ENCODE measurements at regions not wholly inside any gene's neighbourhood (a gene's known extent, or its start where the extent isn't known, plus 50 kb on each side); places are given as distances from the start of the nearest gene placed in this dataset.

DNA sequence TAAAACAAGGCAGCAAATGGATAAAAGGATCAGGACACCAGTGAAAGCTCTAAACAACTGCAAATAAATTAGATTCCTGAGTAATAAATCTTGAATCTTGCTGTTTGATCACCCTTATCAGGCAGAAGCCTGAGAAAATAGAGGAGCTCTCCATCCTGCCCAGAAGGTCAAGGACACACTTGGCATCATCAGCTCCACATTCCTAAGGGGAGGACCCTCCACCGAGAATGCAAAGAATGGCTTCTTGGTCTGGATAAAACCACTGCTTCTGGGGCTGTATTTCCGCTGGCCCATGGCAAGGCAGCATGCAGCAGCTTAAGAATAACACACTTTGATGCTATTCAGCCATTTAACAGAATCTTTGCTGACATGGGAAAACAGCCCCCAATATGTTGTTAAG lies 108.9 kb upstream of the TSC22D2 start:
- TF ChIP-seq, protein P1, sequence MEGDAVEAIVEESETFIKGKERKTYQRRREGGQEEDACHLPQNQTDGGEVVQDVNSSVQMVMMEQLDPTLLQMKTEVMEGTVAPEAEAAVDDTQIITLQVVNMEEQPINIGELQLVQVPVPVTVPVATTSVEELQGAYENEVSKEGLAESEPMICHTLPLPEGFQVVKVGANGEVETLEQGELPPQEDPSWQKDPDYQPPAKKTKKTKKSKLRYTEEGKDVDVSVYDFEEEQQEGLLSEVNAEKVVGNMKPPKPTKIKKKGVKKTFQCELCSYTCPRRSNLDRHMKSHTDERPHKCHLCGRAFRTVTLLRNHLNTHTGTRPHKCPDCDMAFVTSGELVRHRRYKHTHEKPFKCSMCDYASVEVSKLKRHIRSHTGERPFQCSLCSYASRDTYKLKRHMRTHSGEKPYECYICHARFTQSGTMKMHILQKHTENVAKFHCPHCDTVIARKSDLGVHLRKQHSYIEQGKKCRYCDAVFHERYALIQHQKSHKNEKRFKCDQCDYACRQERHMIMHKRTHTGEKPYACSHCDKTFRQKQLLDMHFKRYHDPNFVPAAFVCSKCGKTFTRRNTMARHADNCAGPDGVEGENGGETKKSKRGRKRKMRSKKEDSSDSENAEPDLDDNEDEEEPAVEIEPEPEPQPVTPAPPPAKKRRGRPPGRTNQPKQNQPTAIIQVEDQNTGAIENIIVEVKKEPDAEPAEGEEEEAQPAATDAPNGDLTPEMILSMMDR (IDR thresholded peaks at IDR 0.05): no peak
- no peak for TF ChIP-seq POLR2A (IDR thresholded peaks at IDR 0.05)
